ENCODE measurements at regions not wholly inside any gene's neighbourhood (a gene's known extent, or its start where the extent isn't known, plus 50 kb on each side); places are given as distances from the start of the nearest gene placed in this dataset.

- Histone ChIP-seq H3K9me3 (no peaks in the 10 kb centered on the region), H3K9ac (ENCODE audit: low read depth in 2 of 2, low read length in 2 of 2) (no peak overlapping the region), H3K4me3 (no peak overlapping the region), H3K4me1 (no peaks in the 10 kb centered on the region), H3K36me3 (no peaks in the 10 kb centered on the region), H3K27ac (no peak overlapping the region), H3K27me3 (no peaks in the 10 kb centered on the region)
- intact Hi-C loops (cut with DNase I): no loop called here
- DNase-seq: no peak
- TF ChIP-seq, protein P1, sequence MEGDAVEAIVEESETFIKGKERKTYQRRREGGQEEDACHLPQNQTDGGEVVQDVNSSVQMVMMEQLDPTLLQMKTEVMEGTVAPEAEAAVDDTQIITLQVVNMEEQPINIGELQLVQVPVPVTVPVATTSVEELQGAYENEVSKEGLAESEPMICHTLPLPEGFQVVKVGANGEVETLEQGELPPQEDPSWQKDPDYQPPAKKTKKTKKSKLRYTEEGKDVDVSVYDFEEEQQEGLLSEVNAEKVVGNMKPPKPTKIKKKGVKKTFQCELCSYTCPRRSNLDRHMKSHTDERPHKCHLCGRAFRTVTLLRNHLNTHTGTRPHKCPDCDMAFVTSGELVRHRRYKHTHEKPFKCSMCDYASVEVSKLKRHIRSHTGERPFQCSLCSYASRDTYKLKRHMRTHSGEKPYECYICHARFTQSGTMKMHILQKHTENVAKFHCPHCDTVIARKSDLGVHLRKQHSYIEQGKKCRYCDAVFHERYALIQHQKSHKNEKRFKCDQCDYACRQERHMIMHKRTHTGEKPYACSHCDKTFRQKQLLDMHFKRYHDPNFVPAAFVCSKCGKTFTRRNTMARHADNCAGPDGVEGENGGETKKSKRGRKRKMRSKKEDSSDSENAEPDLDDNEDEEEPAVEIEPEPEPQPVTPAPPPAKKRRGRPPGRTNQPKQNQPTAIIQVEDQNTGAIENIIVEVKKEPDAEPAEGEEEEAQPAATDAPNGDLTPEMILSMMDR (IDR thresholded peaks at IDR 0.05): no peak
Measured at GRCh38 chr10:3445648-3446047, 273.1 kb upstream of the PITRM1 start.

GRCh38 chr10:3442451-3442990 lies 269.9 kb upstream of the PITRM1 start:
- H3K4me3 ChIP-seq: no peak overlapping the region
- H3K27me3 ChIP-seq: no peaks in the 10 kb centered on the region
- H3K27ac ChIP-seq: no peak overlapping the region
- H3K9me3 ChIP-seq: no peaks in the 10 kb centered on the region
- intact Hi-C loops (cut with DNase I): no loop called here
- no peak for DNase-seq
- H3K36me3 ChIP-seq: no peaks in the 10 kb centered on the region
- H3K9ac ChIP-seq (ENCODE audit: low read depth in 2 of 2, low read length in 2 of 2): no peak overlapping the region
- TF ChIP-seq, protein P1 (IDR thresholded peaks at IDR 0.05): no peak
- H3K4me1 ChIP-seq: no peaks in the 10 kb centered on the region

DNA sequence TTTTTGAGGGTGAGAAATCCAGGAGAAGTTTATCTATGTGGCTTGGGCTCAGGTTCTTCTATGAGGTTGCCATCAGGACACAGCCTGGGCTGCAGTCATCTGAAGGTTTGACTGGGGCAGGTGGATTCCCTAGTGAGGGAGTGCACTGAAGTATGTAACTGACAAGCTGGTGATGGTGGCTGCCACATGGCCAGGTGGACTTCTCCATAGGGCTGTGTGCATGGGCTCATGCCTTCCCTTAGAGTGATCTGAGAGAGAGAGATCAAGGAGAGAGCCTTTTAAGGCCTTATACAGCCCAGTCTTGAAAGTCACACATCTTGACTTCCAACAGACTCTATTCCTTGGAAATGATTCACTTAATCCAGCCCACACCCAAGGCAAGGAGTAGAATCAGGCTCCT lies 266.6 kb upstream of the PITRM1 start:
- H3K4me3 ChIP-seq: no peak overlapping the region
- H3K36me3 ChIP-seq: no peaks in the 10 kb centered on the region
- no peaks in the 10 kb centered on the region for H3K27me3 ChIP-seq
- H3K9ac ChIP-seq (ENCODE audit: low read depth in 2 of 2, low read length in 2 of 2): no peak overlapping the region
- no peaks in the 10 kb centered on the region for H3K9me3 ChIP-seq
- DNase-seq: no peak
- TF ChIP-seq, protein P1 (IDR thresholded peaks at IDR 0.05): no peak
- H3K27ac ChIP-seq: no peak overlapping the region
- no peaks in the 10 kb centered on the region for H3K4me1 ChIP-seq
- intact Hi-C loops (cut with DNase I): no loop called here

- H3K4me1 ChIP-seq: no peaks in the 10 kb centered on the region
- TF ChIP-seq, protein P1 (IDR thresholded peaks at IDR 0.05): no peak
Measured at GRCh38 chr10:3438606-3439005, 266.0 kb upstream of the PITRM1 start.

DNA sequence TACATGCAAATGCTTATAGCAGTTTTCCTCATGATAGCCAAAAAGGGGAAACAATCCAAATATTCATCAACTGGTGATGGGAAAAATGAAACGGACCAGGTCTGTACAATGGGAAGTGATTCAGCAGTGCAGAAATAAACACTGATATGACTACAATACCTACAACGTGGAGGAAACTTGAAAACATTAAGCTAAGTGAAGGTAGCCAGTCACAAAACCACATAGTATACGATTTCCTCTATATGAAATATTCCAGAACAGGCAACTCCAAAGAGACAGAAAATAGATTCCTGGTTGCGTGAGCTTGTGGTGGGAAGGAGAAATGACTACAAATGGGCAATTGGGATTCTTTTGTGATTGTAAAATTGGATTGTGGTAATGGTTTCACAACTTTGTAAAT lies 263.1 kb upstream of the PITRM1 start:
- TF ChIP-seq, protein P1 (IDR thresholded peaks at IDR 0.05): no peak
- Histone ChIP-seq H3K36me3 (no peaks in the 10 kb centered on the region), H3K9ac (ENCODE audit: low read depth in 2 of 2, low read length in 2 of 2) (no peak overlapping the region), H3K9me3 (no peaks in the 10 kb centered on the region), H3K27ac (no peak overlapping the region), H3K4me1 (no peaks in the 10 kb centered on the region), H3K4me3 (no peak overlapping the region), H3K27me3 (no peaks in the 10 kb centered on the region)
- no peak for DNase-seq
- intact Hi-C loops (cut with DNase I): no loop called here

More at GRCh38 chr10:3438606-3439005, 266.0 kb upstream of the PITRM1 start:
- H3K36me3 ChIP-seq: no peaks in the 10 kb centered on the region
- H3K27ac ChIP-seq: no peak overlapping the region
- no peak for DNase-seq
- intact Hi-C loops (cut with DNase I): no loop called here
- H3K4me3 ChIP-seq: no peak overlapping the region
- H3K9me3 ChIP-seq: no peaks in the 10 kb centered on the region
- H3K9ac ChIP-seq (ENCODE audit: low read depth in 2 of 2, low read length in 2 of 2): no peak overlapping the region
- no peaks in the 10 kb centered on the region for H3K27me3 ChIP-seq
